NCI-H82 treated with DMSO at 0.1 percent for 48 hours (cell line): ENCODE measurements at regions not wholly inside any gene's neighbourhood (a gene's known extent, or its start where the extent isn't known, plus 50 kb on each side); places are given as distances from the start of the nearest gene placed in this dataset.

Source experiments
- DNase-seq: peaks from one replicate; lab custom pipeline; 2025; ENCODE audit not compliant: unreplicated experiment; lab: John Stamatoyannopoulos, UW

- no peak for DNase-seq
Observed at GRCh38 chr5:133696782-133697507, 84.6 kb upstream of the FSTL4 start.

- DNase-seq = no peak
Observed at GRCh38 chr5:133696006-133696584, 83.8 kb upstream of the FSTL4 start.

GRCh38 chr5:133694181-133694831 lies 82.0 kb upstream of the FSTL4 start:
- no peak for DNase-seq

- DNase-seq = no peak
Observed at GRCh38 chr5:133691448-133691847, 79.1 kb upstream of the FSTL4 start.

- no peak for DNase-seq
Observed at GRCh38 chr5:133690746-133691145, 78.4 kb upstream of the FSTL4 start.

GRCh38 chr5:133688391-133688790 lies 76.0 kb upstream of the FSTL4 start:
- DNase-seq = no peak

GRCh38 chr5:133687212-133688061 lies 75.1 kb upstream of the FSTL4 start:
- no peak for DNase-seq

GRCh38 chr5:133686566-133686965 lies 74.2 kb upstream of the FSTL4 start:
- no peak for DNase-seq

GRCh38 chr5:133685402-133686018 lies 73.2 kb upstream of the FSTL4 start:
- DNase-seq = no peak

GRCh38 chr5:133683646-133684596 lies 71.6 kb upstream of the FSTL4 start:
- DNase-seq = no peak

- no peak for DNase-seq
Observed at GRCh38 chr5:133682451-133682850, 70.1 kb upstream of the FSTL4 start.

GRCh38 chr5:133681896-133682295 lies 69.6 kb upstream of the FSTL4 start:
- no peak for DNase-seq

- no peak for DNase-seq
Observed at GRCh38 chr5:133680830-133681565, 68.7 kb upstream of the FSTL4 start.

GRCh38 chr5:133679534-133679933 lies 67.2 kb upstream of the FSTL4 start:
- no peak for DNase-seq

GRCh38 chr5:133675376-133676154 lies 63.2 kb upstream of the FSTL4 start:
- no peak for DNase-seq

GRCh38 chr5:133670336-133670735 lies 58.0 kb upstream of the FSTL4 start:
- no peak for DNase-seq

- DNase-seq = no peak
Observed at GRCh38 chr5:133669472-133669871, 57.1 kb upstream of the FSTL4 start.

- DNase-seq = no peak
Observed at GRCh38 chr5:133668458-133668857, 56.1 kb upstream of the FSTL4 start.
